ENCODE measurements at regions not wholly inside any gene's neighbourhood (a gene's known extent, or its start where the extent isn't known, plus 50 kb on each side); places are given as distances from the start of the nearest gene placed in this dataset.

DNA sequence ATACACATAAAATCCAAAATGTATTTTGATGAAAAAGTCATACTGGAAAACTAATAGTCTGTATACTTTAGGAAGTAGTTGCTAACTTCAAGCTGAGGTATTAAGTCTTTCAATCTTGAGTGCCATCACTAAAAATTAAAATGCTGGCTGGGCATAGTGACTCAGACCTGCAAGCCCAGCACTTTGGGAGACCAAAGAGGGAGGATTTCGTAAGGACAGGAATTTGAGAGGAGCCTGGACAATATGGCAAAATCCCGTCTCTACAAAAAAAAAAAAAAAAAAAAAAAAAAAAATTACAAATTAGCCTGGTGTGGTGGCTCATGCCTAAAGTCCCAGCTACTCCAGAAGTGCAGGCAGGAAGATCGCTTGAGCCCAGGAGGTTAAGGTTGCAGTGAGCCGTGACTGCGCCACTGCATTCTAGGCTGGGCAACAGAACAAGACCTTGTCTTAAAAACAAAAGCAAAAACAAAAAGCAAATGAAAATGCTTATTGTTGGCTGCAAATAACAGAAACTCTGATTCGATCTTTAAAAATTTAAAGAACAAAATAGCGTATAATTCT, 1994.2 kb upstream of the PCDH20 start:
- no peaks in the 10 kb centered on the region for H3K36me3 ChIP-seq
- no peak overlapping the region for H3K27ac ChIP-seq
- H3K27me3 ChIP-seq, result no peaks in the 10 kb centered on the region
- TF ChIP-seq, protein P1, sequence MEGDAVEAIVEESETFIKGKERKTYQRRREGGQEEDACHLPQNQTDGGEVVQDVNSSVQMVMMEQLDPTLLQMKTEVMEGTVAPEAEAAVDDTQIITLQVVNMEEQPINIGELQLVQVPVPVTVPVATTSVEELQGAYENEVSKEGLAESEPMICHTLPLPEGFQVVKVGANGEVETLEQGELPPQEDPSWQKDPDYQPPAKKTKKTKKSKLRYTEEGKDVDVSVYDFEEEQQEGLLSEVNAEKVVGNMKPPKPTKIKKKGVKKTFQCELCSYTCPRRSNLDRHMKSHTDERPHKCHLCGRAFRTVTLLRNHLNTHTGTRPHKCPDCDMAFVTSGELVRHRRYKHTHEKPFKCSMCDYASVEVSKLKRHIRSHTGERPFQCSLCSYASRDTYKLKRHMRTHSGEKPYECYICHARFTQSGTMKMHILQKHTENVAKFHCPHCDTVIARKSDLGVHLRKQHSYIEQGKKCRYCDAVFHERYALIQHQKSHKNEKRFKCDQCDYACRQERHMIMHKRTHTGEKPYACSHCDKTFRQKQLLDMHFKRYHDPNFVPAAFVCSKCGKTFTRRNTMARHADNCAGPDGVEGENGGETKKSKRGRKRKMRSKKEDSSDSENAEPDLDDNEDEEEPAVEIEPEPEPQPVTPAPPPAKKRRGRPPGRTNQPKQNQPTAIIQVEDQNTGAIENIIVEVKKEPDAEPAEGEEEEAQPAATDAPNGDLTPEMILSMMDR (IDR thresholded peaks at IDR 0.05), result no peak
- TF ChIP-seq EP300 (IDR thresholded peaks at IDR 0.05), result no peak
- no peak for TF ChIP-seq POLR2AphosphoS5 (IDR thresholded peaks at IDR 0.05)
- no peak for TF ChIP-seq POLR2A (IDR thresholded peaks at IDR 0.05)
- WGBS, result 48% methylated on average over 7 of the region's 7 CpGs
- no peaks in the 10 kb centered on the region for H3K4me1 ChIP-seq
- H3K9me3 ChIP-seq, result no peaks in the 10 kb centered on the region
- DNase-seq (ENCODE audit: low spot score in 2 of 2), result no peak
- no peak overlapping the region for H3K4me3 ChIP-seq

GRCh38 chr13:63408331-63409189, 1992.9 kb upstream of the PCDH20 start:
- no peaks in the 10 kb centered on the region for H3K27me3 ChIP-seq
- 37% methylated on average over 4 of the region's 4 CpGs for WGBS
- no peaks in the 10 kb centered on the region for H3K9me3 ChIP-seq
- no peaks in the 10 kb centered on the region for H3K36me3 ChIP-seq
- no peak overlapping the region for H3K4me3 ChIP-seq
- H3K4me1 ChIP-seq, result no peaks in the 10 kb centered on the region
- TF ChIP-seq POLR2A (IDR thresholded peaks at IDR 0.05), result no peak
- TF ChIP-seq, protein P1 (IDR thresholded peaks at IDR 0.05), result no peak
- no peak for TF ChIP-seq POLR2AphosphoS5 (IDR thresholded peaks at IDR 0.05)
- TF ChIP-seq EP300 (IDR thresholded peaks at IDR 0.05), result no peak
- DNase-seq (ENCODE audit: low spot score in 2 of 2), result no peak
- H3K27ac ChIP-seq, result no peak overlapping the region

GRCh38 chr13:63403733-63404132, 1988.1 kb upstream of the PCDH20 start:
- Histone ChIP-seq H3K4me1 (no peaks in the 10 kb centered on the region), H3K27ac (no peak overlapping the region)
- TF ChIP-seq EP300 (IDR thresholded peaks at IDR 0.05) (no peak), POLR2AphosphoS5 (IDR thresholded peaks at IDR 0.05) (no peak), POLR2A (IDR thresholded peaks at IDR 0.05) (no peak)
- TF ChIP-seq, protein P1 (IDR thresholded peaks at IDR 0.05), result no peak

DNA sequence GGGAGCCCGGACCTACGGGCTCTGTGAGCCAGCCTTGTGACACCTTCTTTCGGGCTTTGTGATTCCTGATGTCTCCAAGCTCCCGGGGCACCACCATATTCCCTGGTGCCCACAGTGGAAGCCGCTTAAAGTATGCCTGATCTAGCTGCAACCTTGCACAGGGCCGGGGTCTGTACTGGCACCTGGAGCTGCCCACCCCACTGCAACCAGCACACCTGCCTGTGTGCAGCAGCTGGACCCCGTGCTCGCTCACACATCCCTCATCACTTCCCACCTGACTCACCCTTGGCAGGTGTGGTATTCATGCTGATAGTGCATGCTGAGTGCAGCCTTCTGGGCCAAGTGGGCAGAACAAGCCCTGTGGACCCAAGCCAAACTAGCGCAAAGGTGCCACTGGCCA, 1981.1 kb upstream of the PCDH20 start:
- DNase-seq (ENCODE audit: low spot score in 2 of 2), result no peak
- 93% methylated on average over 9 of the region's 9 CpGs for WGBS

More at GRCh38 chr13:63403733-63404132, 1988.1 kb upstream of the PCDH20 start:
- DNase-seq (ENCODE audit: low spot score in 2 of 2), result no peak
- Histone ChIP-seq H3K4me3 (no peak overlapping the region), H3K36me3 (no peaks in the 10 kb centered on the region), H3K9me3 (no peaks in the 10 kb centered on the region), H3K27me3 (no peaks in the 10 kb centered on the region)

GRCh38 chr13:63393112-63393511, 1977.5 kb upstream of the PCDH20 start:
- Histone ChIP-seq H3K27me3 (no peaks in the 10 kb centered on the region), H3K4me1 (no peaks in the 10 kb centered on the region), H3K9me3 (no peaks in the 10 kb centered on the region), H3K4me3 (no peak overlapping the region), H3K36me3 (no peaks in the 10 kb centered on the region), H3K27ac (no peak overlapping the region)
- TF ChIP-seq POLR2A (IDR thresholded peaks at IDR 0.05) (no peak), POLR2AphosphoS5 (IDR thresholded peaks at IDR 0.05) (no peak), EP300 (IDR thresholded peaks at IDR 0.05) (no peak)
- TF ChIP-seq, protein P1 (IDR thresholded peaks at IDR 0.05), result no peak
- DNase-seq (ENCODE audit: low spot score in 2 of 2), result no peak
- WGBS, result 79% methylated on average over 3 of the region's 3 CpGs

More for the DNA sequence above, 1981.1 kb upstream of the PCDH20 start:
- Histone ChIP-seq H3K27ac (no peak overlapping the region), H3K4me1 (no peaks in the 10 kb centered on the region), H3K36me3 (no peaks in the 10 kb centered on the region), H3K9me3 (no peaks in the 10 kb centered on the region), H3K27me3 (no peaks in the 10 kb centered on the region), H3K4me3 (no peak overlapping the region)
- TF ChIP-seq EP300 (IDR thresholded peaks at IDR 0.05) (no peak), POLR2A (IDR thresholded peaks at IDR 0.05) (no peak), POLR2AphosphoS5 (IDR thresholded peaks at IDR 0.05) (no peak)
- TF ChIP-seq, protein P1 (IDR thresholded peaks at IDR 0.05), result no peak

All from suprapubic skin (tissue), 4 donors.